ENCODE measurements at regions not wholly inside any gene's neighbourhood (a gene's known extent, or its start where the extent isn't known, plus 50 kb on each side); places are given as distances from the start of the nearest gene placed in this dataset.
"Not testable (repeated sequence)": the region's sequence is repeated elsewhere in the genome, so short reads cannot be mapped to it uniquely, and the experiment has no call there.

DNA sequence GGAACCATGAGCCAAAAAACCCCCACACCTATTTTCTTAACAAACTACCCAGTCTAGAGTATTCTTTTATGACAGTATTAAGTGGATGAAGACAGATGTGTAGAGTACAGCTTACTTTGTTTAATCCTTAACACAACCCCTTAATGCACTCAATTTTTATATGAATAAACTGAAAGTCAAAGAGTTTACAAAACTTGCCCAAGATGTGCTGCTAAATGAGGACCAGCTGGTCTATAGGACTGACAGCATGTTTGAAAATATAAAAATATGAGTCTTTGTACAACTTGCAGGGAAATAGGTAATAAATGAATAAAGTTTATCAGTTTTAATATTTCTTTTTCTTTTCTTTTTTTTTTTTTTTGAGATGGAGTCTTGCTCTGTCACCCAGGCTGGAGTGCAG lies 102.3 kb downstream of the ZFY start:
- H3K4me3 ChIP-seq (ENCODE audit: low read depth, low read length), result no peak overlapping the region
- TF ChIP-seq, protein P1, sequence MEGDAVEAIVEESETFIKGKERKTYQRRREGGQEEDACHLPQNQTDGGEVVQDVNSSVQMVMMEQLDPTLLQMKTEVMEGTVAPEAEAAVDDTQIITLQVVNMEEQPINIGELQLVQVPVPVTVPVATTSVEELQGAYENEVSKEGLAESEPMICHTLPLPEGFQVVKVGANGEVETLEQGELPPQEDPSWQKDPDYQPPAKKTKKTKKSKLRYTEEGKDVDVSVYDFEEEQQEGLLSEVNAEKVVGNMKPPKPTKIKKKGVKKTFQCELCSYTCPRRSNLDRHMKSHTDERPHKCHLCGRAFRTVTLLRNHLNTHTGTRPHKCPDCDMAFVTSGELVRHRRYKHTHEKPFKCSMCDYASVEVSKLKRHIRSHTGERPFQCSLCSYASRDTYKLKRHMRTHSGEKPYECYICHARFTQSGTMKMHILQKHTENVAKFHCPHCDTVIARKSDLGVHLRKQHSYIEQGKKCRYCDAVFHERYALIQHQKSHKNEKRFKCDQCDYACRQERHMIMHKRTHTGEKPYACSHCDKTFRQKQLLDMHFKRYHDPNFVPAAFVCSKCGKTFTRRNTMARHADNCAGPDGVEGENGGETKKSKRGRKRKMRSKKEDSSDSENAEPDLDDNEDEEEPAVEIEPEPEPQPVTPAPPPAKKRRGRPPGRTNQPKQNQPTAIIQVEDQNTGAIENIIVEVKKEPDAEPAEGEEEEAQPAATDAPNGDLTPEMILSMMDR (IDR thresholded peaks at IDR 0.05; ENCODE audit: insufficient read depth, low read depth, low read length), result no peak
- peak; percentile 21 for DNase-seq (ENCODE audit: low read depth)

DNA sequence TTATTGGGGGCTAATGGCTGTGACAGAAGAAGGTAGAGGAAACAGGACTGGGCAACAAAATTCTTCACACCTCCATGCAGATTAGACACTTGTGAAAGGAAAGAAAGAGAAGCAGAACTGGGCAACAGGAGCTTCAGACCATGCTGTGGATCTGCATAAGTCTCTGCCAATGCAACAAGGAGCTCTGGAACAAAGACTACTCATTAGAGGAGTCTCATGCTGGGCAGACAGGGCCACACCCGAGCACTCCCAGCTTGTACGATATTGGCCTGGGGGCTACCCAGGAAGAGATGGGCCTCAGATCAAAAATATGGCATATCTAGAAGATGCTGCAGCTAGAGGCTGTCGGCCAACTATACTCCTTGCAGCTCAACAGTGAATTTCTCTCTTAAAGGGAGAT lies 105.2 kb downstream of the ZFY start:
- TF ChIP-seq, protein P1 (IDR thresholded peaks at IDR 0.05; ENCODE audit: insufficient read depth, low read depth, low read length), result no peak
- DNase-seq (ENCODE audit: low read depth), result no peak
- no peak overlapping the region for H3K4me3 ChIP-seq (ENCODE audit: low read depth, low read length)

DNA sequence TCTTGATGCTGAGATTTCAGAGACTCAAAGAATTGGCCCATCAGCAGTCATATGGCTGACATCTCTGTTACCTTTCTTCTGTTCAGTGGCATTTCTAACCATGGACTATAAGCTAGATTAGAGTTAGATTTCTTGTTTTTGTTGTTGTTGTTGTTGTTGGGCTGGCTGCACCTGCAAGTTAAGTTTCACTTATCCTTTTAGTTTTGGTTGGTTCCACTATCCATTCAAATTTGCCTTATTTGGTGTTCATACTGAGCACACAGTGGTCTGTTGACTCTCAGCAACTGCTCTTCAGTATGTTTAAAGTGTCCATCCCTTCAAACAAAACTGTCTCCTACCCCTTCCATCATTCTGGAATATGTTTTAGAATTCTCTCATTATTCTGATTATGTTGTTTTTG lies 106.8 kb downstream of the ZFY start:
- DNase-seq (ENCODE audit: low read depth), result no peak
- TF ChIP-seq, protein P1 (IDR thresholded peaks at IDR 0.05; ENCODE audit: insufficient read depth, low read depth, low read length), result no peak
- H3K4me3 ChIP-seq (ENCODE audit: low read depth, low read length), result no peak overlapping the region

DNA sequence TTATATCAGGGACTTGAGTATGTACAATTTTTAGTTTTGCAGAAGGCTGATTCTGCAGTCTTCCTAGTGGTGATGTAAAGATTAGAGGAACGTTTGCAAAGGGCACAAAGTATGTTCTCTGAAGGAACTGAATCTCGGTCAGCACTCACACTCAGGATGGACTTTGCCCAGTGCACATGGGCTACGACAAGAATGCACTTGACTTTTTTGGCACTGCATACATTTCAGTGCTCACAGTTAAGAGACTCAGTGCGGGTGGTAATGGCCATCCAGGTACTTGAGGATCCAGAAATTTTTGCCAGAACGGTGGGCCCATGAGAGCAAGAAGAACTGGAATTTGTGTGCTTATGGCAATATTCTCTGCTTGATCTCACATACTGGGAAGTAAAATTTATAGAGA lies 107.7 kb downstream of the ZFY start:
- H3K4me3 ChIP-seq (ENCODE audit: low read depth, low read length), result no peak overlapping the region
- TF ChIP-seq, protein P1 (IDR thresholded peaks at IDR 0.05; ENCODE audit: insufficient read depth, low read depth, low read length), result no peak
- DNase-seq (ENCODE audit: low read depth), result no peak

DNA sequence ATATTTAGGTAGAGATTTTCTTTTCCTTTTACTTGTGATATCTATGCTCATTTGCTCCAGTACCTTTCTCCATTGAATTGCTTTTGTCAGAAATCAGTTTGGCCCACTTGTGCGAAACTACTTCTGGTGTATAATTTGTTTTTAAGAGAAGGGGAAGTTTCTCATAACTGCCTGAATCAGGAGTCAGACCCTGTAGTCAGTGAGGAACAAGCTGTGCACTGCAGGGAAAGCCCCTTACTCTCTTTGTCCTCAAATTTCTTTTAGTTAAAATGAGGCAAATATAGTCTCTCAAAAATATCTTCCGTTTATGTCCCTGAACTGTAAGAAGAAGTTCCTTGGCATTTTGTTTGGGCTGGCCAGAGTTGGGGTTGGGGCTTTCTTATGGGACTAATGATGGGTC lies 109.9 kb downstream of the ZFY start:
- no peak for DNase-seq (ENCODE audit: low read depth)
- no peak overlapping the region for H3K4me3 ChIP-seq (ENCODE audit: low read depth, low read length)
- TF ChIP-seq, protein P1 (IDR thresholded peaks at IDR 0.05; ENCODE audit: insufficient read depth, low read depth, low read length), result no peak

DNA sequence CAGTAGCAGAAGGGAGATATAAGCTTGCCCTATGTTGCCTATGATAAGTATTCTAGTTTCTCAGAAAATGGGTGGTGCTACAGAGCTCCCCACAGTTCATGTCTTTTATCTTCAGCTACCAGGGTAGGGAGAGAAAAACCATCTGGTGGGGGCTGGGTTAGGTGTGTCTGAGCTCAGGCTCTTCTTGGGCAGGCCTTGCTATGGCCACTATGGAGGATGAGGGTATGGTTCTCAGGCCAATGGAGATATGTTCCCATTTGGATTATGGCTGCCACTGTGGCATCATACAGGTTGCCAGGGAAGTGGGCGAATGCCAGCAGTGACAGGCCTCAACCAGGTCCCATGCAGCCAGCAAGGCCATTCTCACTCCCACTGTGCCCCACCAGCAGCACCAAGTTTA lies 120.3 kb downstream of the ZFY start:
- not testable (repeated sequence) for DNase-seq (ENCODE audit: low read depth); H3K4me3 ChIP-seq (ENCODE audit: low read depth, low read length)

DNA sequence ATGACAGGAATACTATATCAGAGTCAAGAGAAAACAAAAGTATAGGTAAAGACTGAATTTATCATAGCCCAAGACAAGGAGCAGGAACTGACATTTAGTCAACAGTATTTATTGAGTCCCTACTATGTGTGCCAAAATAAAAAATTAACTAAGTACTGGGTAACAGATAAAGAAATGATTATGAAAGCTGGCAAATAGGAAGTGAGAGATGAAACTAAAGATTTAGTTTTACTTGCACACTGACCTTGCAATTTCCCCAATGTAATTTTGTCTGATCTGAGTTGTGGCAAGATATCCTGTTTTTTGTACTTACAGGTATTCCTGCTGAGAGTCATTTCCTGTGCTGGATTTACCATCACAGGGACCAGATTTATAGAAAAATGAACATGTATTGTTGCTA lies 123.2 kb downstream of the ZFY start:
- DNase-seq (ENCODE audit: low read depth); H3K4me3 ChIP-seq (ENCODE audit: low read depth, low read length): not testable (repeated sequence)

DNA sequence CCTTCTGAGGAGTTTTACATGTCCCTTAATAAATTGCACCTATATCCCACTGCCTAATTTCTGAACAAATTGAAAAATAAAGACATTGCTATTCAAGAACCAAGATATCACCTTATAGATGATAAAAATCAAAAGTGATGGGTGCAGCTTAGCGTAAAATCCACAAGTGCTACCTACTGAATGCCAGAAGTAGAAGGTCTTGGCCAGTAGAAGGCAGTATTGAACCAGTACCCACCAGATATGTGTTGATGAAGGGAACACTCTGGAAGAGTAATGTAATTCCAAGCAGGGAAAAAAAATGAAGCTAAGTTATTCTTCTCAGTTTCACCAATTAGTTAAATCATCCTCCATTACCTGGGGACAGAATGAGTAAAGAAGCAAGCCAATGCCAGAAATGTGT lies 125.5 kb downstream of the ZFY start:
- not testable (repeated sequence) for H3K4me3 ChIP-seq (ENCODE audit: low read depth, low read length); DNase-seq (ENCODE audit: low read depth)

DNA sequence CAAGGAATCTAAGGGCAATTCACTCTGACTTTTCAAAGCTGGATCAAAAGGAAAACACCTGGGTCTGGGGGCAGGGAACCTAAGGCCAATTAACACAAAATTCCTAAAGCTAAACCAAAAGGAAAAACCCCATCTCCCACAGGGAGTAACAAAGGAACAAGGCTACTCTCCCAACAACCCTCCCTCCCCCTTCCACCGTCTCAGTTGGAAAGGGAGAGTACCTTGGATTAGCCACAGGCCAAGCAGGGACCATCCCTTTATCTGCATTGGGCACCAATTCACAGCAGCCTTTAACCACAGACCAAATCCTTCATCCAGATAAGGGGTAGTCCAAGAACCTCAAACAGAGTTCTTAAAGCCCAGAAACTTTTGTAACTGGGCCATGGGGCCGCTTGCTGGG lies 153.0 kb downstream of the ZFY start:
- H3K4me3 ChIP-seq (ENCODE audit: low read depth, low read length); DNase-seq (ENCODE audit: low read depth): not testable (repeated sequence)

DNA sequence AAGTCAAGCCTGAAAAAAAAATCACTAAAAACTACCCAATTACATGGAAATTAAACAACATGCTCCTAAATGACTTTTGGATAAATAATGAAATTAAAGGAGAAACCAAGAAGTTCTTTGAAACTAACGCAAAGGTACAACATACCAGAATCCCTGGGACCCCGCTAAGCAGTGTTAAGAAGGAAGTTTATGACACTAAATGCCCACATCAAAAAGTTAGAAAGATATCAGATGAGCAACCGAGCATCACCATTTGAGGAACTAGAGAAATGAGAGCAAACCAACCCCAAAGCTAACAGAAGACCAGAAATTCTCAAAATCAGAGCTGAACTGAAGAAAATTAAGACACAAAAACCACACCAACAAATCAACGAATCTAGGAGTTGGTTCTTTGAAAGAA lies 173.5 kb downstream of the ZFY start:
- not testable (repeated sequence) for DNase-seq (ENCODE audit: low read depth)

DNA sequence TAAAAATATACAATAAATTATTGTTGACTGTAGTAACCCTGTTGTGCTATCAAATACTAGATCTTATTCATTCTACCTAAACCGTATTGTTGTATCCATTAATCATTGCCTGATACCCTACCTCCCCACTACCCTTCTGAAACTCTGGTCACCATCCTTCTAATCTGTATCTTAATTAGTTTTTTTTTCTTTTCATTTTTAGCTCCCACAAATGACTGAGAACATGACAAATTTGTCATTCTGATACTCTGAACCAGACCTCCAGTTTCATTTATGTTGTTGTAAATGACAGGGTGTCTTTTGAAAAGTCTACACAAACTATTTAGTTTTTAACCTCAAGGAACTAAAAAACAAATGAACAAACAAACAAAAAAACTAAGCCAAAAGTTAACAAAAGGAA lies 185.1 kb downstream of the ZFY start:
- DNase-seq (ENCODE audit: low read depth); H3K4me3 ChIP-seq (ENCODE audit: low read depth, low read length): not testable (repeated sequence)

More for the DNA sequence above, 173.5 kb downstream of the ZFY start:
- H3K4me3 ChIP-seq (ENCODE audit: low read depth, low read length), result not testable (repeated sequence)

DNA sequence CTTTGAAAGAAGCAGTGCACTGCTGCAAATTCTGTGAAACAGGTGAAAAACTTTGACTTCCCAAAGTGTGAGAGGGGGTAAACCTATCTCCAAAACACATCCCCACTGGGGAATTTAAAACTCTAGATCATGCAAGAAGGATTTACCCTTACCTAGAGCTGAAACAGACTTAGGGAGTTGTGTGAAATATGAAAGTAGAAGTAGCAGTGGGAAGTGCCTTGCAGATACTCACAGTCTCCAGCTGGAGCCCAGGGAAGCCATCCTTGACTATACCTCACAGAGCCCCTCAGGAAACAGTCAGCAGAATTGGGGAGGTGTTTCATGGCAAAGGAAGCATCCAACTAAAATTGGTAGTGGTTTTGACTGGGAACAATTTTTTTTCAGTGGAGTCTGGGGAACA lies 185.5 kb downstream of the ZFY start:
- not testable (repeated sequence) for H3K4me3 ChIP-seq (ENCODE audit: low read depth, low read length); DNase-seq (ENCODE audit: low read depth)

DNA sequence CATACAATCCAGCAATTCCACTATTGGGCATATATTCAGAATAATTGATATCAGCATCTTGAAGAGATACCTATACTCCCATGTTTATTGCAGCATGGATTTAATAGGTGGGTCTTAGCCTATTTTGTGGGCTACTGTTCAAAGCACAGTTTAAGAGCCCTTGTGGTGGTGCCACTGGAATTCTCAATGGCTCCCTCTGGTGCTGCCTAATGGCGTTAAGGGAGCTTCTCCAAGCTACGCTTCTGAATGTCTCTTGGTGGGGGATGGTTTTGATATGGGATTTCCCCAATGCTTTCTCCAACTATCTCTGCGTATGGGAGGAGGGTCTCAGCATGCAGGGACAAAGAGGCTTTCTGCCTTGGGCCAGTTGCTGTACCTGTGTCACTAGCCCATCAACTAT lies 188.3 kb downstream of the ZFY start:
- not testable (repeated sequence) for H3K4me3 ChIP-seq (ENCODE audit: low read depth, low read length); DNase-seq (ENCODE audit: low read depth)

DNA sequence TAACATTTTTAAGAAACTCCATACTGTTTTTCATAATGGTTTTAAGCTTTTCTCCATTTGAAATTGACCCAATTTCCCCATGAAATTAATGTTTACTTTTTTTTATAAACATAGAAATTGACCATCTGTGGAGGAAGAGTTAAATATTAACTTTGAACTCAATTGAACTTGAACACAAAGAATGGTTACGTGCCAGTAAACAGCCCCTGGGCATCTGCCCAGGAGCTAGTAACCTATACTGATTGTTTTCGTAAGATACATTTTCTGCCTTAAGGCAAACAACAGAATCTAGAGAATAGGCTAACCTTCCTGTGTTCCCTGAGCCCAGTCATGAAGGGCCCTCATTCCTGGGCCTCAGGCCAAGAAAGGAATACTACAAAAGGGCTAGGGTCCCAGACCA lies 235.9 kb downstream of the ZFY start:
- not testable (repeated sequence) for H3K4me3 ChIP-seq (ENCODE audit: low read depth, low read length); DNase-seq (ENCODE audit: low read depth)
